ENCODE measurements at regions not wholly inside any gene's neighbourhood (a gene's known extent, or its start where the extent isn't known, plus 50 kb on each side); places are given as distances from the start of the nearest gene placed in this dataset.

GRCh38 chr2:121085801-121086200 lies 199.2 kb downstream of the TFCP2L1 start:
- DNase-seq = no peak

GRCh38 chr2:121086450-121086849 lies 198.6 kb downstream of the TFCP2L1 start:
- DNase-seq = no peak

GRCh38 chr2:121087117-121087516 lies 197.9 kb downstream of the TFCP2L1 start:
- no peak for DNase-seq

GRCh38 chr2:121088251-121089165 lies 196.5 kb downstream of the TFCP2L1 start:
- DNase-seq = no peak

- no peak for DNase-seq
Measured at GRCh38 chr2:121089166-121089510, 195.9 kb downstream of the TFCP2L1 start.

- no peak for DNase-seq
Measured at GRCh38 chr2:121090088-121090715, 194.8 kb downstream of the TFCP2L1 start.

- no peak for DNase-seq
Measured at GRCh38 chr2:121092095-121092494, 192.9 kb downstream of the TFCP2L1 start.

- no peak for DNase-seq
Measured at GRCh38 chr2:121093692-121094091, 191.3 kb downstream of the TFCP2L1 start.

GRCh38 chr2:121094101-121094500 lies 190.9 kb downstream of the TFCP2L1 start:
- no peak for DNase-seq

GRCh38 chr2:121094845-121095244 lies 190.2 kb downstream of the TFCP2L1 start:
- no peak for DNase-seq

GRCh38 chr2:121095257-121096080 lies 189.5 kb downstream of the TFCP2L1 start:
- DNase-seq = peak; percentile 12

- DNase-seq = no peak
Measured at GRCh38 chr2:121096611-121097010, 188.4 kb downstream of the TFCP2L1 start.

GRCh38 chr2:121098556-121098955 lies 186.4 kb downstream of the TFCP2L1 start:
- no peak for DNase-seq

GRCh38 chr2:121099329-121100290 lies 185.4 kb downstream of the TFCP2L1 start:
- DNase-seq = no peak

- DNase-seq = no peak
Measured at GRCh38 chr2:121101093-121101715, 183.8 kb downstream of the TFCP2L1 start.

- no peak for DNase-seq
Measured at GRCh38 chr2:121102941-121103340, 182.1 kb downstream of the TFCP2L1 start.

GRCh38 chr2:121103960-121104359 lies 181.0 kb downstream of the TFCP2L1 start:
- no peak for DNase-seq

- DNase-seq = no peak
Measured at GRCh38 chr2:121104721-121105141, 180.3 kb downstream of the TFCP2L1 start.

GRCh38 chr2:121110924-121111323 lies 174.1 kb downstream of the TFCP2L1 start:
- DNase-seq = no peak

GRCh38 chr2:121118951-121119350 lies 166.1 kb downstream of the TFCP2L1 start:
- DNase-seq = no peak

GRCh38 chr2:121120411-121120810 lies 164.6 kb downstream of the TFCP2L1 start:
- DNase-seq = no peak

GRCh38 chr2:121120991-121121390 lies 164.0 kb downstream of the TFCP2L1 start:
- DNase-seq = no peak
